ENCODE measurements at regions not wholly inside any gene's neighbourhood (a gene's known extent, or its start where the extent isn't known, plus 50 kb on each side); places are given as distances from the start of the nearest gene placed in this dataset.

DNA sequence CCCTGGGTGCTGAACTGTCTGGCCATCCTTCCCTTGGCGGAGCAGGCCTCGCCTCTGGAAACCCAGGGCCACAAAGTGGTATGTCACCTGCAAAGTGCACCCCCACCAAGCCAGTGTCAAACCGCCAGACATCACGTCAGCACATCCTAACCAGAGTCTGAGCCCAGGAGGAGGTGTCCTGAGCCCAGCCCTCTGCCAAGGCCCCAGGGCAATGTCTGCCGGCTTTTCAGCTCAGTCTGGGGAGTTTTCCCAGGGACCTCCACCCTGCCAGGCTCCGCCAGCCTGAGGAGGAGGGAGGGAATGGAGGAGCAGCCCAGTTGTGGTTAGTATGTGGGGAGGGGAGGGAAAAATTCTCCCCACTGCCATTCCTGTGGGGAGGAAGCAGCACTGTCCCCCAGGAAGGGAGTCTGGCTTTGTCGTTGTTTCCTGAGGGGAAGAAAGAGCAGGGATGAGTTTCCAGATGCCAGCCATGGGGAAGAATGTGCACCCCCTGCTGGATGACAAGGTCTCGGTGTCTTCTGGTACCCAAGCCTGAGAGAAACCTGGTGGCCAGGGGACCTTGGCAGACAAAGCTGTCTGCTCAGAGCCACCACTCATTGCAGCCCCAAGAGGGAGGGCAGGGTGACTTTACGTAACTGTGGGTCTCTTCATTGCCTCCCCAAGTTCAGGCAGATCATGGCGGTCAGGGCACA is 81.4 kb upstream of the CD82 start:
- WGBS (ENCODE audit: insufficient coverage): 74% methylated on average over 8 of the region's 10 CpGs
- Histone ChIP-seq H3K27ac (ENCODE audit: low read length) (no peak overlapping the region), H3K9me3 (replicated peaks; ENCODE audit: control insufficient read depth, low read depth, low read length) (peaks cover 3% of the 10 kb centered on the region), H3K36me3 (ENCODE audit: control insufficient read depth, insufficient read depth, low read length) (no peaks in the 10 kb centered on the region), H3K4me1 (ENCODE audit: control insufficient read depth, insufficient read depth, low read length) (peaks cover 6% of the 10 kb centered on the region), H3K27me3 (ENCODE audit: control insufficient read depth, insufficient read depth, low read length) (no peaks in the 10 kb centered on the region), H3K4me3 (ENCODE audit: low read length) (no peak overlapping the region)
- DNase-seq: no peak

DNA sequence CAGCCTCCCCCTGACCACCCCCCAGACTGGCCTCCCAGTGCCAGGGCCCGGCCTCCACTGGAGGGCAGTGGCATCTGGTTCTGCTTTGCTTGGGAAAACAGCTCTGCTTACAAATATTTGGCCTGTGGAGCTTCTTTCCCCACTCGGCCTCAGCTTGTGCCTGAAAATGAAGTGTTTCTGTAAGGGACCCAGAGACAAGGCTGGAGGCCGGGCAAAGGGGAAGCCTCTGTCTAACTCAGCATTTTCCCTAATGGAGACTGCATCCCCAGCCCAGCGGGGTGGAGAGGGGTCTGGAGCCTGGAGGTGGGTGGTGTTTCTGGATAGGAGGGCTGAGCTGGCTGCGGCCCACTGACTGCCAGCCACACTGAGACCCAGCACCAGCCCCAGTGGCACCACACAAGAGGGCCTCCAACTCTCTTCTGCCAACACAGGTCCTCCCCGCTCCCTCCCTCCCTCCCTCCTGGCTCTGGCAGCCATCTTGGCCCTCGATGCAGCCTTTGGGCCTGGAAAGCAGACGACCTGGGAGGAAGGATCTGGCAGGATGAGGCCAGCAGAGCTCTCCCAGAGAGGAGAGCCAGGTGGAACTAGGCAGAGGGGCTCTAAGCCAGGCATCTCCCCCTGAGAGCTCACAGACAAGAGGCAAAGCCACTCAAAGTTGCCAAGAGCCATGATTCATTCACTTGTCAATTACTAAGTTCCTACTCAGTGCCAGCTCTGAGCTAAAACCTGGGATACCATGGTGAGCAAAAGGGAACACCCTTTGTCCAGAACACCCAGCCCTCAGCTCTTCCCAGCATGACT is 77.1 kb upstream of the CD82 start:
- Histone ChIP-seq H3K27ac (ENCODE audit: low read length) (peak overlapping the region; percentile 40), H3K9me3 (replicated peaks; ENCODE audit: control insufficient read depth, low read depth, low read length) (peaks cover 3% of the 10 kb centered on the region), H3K4me3 (ENCODE audit: low read length) (no peak overlapping the region), H3K36me3 (ENCODE audit: control insufficient read depth, insufficient read depth, low read length) (no peaks in the 10 kb centered on the region), H3K27me3 (ENCODE audit: control insufficient read depth, insufficient read depth, low read length) (no peaks in the 10 kb centered on the region), H3K4me1 (ENCODE audit: control insufficient read depth, insufficient read depth, low read length) (peaks cover 6% of the 10 kb centered on the region)
- DNase-seq: peak; percentile 80
- WGBS (ENCODE audit: insufficient coverage): 42% methylated on average over 2 of the region's 8 CpGs

- Histone ChIP-seq H3K9me3 (replicated peaks; ENCODE audit: control insufficient read depth, low read depth, low read length) (no peaks in the 10 kb centered on the region), H3K36me3 (ENCODE audit: control insufficient read depth, insufficient read depth, low read length) (no peaks in the 10 kb centered on the region), H3K27ac (ENCODE audit: low read length) (no peak overlapping the region), H3K4me3 (ENCODE audit: low read length) (no peak overlapping the region), H3K27me3 (ENCODE audit: control insufficient read depth, insufficient read depth, low read length) (peaks cover 4% of the 10 kb centered on the region), H3K4me1 (ENCODE audit: control insufficient read depth, insufficient read depth, low read length) (peaks cover 7% of the 10 kb centered on the region)
- DNase-seq: no peak
Measured at GRCh38 chr11:44493383-44493782, 72.1 kb upstream of the CD82 start.

GRCh38 chr11:44493930-44494329 is 71.5 kb upstream of the CD82 start:
- Histone ChIP-seq H3K36me3 (ENCODE audit: control insufficient read depth, insufficient read depth, low read length) (no peaks in the 10 kb centered on the region), H3K27ac (ENCODE audit: low read length) (no peak overlapping the region), H3K4me1 (ENCODE audit: control insufficient read depth, insufficient read depth, low read length) (peaks cover 7% of the 10 kb centered on the region), H3K27me3 (ENCODE audit: control insufficient read depth, insufficient read depth, low read length) (peaks cover 4% of the 10 kb centered on the region), H3K9me3 (replicated peaks; ENCODE audit: control insufficient read depth, low read depth, low read length) (no peaks in the 10 kb centered on the region), H3K4me3 (ENCODE audit: low read length) (no peak overlapping the region)
- no CpG with 5 or more reads among the region's 1 CpG for WGBS (ENCODE audit: insufficient coverage)
- no peak for DNase-seq

DNA sequence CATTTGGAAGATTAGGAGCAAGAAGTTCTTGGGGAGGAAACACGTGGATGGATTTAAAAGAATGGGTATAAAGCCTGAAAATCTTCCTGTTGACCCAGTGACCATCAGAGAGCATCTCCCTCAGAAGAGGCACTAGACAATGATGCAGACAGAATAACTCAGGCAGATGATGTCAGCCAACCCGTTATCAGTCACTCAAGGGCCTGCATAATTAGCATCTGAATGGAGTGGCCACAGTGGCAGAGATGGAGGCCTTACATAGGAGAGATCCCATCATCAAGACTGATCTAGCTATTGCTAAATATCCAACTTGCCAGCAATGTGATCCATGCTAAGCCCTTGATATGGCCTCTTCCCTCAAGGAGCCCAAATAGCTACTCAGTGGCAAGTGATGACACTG is 70.7 kb upstream of the CD82 start:
- Histone ChIP-seq H3K36me3 (ENCODE audit: control insufficient read depth, insufficient read depth, low read length) (no peaks in the 10 kb centered on the region), H3K9me3 (replicated peaks; ENCODE audit: control insufficient read depth, low read depth, low read length) (no peaks in the 10 kb centered on the region), H3K27me3 (ENCODE audit: control insufficient read depth, insufficient read depth, low read length) (peaks cover 4% of the 10 kb centered on the region), H3K27ac (ENCODE audit: low read length) (no peak overlapping the region), H3K4me3 (ENCODE audit: low read length) (no peak overlapping the region), H3K4me1 (ENCODE audit: control insufficient read depth, insufficient read depth, low read length) (peaks cover 7% of the 10 kb centered on the region)
- no peak for DNase-seq
- WGBS (ENCODE audit: insufficient coverage): 82% methylated on average over 2 of the region's 2 CpGs

DNA sequence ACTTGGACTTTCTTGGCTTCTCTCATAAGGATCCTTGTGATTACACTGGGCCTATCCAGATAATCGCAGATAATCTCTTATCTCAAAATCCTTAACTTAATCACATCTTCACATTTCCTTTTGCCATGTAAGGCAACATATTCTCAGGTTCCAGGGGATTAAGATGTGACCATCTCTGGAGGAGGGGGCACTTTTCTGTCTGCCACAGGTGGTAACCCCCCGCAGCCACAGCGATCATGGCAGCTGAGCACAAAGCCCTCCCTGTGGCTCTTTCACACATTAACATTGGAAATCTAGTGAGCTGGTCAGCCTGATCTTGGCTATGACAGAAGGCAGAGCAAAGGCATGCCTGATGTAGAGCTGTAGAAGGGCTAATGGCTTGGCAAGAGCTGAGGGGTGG is 69.1 kb upstream of the CD82 start:
- no CpG with 5 or more reads among the region's 3 CpGs for WGBS (ENCODE audit: insufficient coverage)
- Histone ChIP-seq H3K36me3 (ENCODE audit: control insufficient read depth, insufficient read depth, low read length) (no peaks in the 10 kb centered on the region), H3K4me3 (ENCODE audit: low read length) (no peak overlapping the region), H3K27ac (ENCODE audit: low read length) (no peak overlapping the region), H3K9me3 (replicated peaks; ENCODE audit: control insufficient read depth, low read depth, low read length) (no peaks in the 10 kb centered on the region), H3K27me3 (ENCODE audit: control insufficient read depth, insufficient read depth, low read length) (peaks cover 6% of the 10 kb centered on the region), H3K4me1 (ENCODE audit: control insufficient read depth, insufficient read depth, low read length) (peaks cover 7% of the 10 kb centered on the region)
- DNase-seq: no peak

DNA sequence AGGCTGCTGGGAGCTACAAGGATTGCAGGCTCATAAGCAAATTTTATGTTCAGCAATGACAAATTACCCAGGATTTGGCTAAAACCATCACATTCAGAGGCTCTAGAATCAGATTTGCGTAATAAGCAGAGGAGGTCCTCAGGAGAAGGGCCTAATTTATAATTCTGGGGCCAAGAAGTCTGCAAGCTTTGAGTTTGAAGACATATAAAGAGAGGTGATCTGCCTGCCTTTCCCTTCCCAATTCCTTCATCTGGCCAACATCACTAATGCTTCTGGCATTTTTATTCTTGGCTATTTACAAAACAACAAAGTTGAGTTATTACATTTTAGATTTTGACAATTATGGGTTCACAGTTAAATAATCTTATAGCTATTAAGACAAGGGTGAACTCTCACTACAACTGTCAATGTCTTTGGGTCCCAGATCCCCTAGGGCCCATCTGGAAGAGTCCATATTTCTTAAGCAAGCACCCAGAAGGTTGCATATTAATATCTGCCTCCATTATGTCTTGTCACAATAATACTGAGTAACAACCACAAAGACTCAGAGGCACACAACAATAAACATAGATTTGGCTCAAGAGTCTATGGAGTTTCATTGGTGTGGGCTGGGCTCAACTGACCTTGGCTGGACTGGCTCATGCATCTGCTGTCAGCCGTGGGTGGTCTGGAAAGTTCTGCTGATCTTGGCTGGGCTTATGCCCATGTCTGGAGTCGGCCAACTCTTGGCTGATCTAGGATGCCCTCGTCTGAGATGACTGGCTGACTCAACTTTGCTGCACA is 67.2 kb upstream of the CD82 start:
- no peak overlapping the region for H3K4me3 ChIP-seq (ENCODE audit: low read length)
- H3K36me3 ChIP-seq (ENCODE audit: control insufficient read depth, insufficient read depth, low read length): no peaks in the 10 kb centered on the region
- no peak overlapping the region for H3K27ac ChIP-seq (ENCODE audit: low read length)
- peaks cover 7% of the 10 kb centered on the region for H3K27me3 ChIP-seq (ENCODE audit: control insufficient read depth, insufficient read depth, low read length)
- 37% methylated on average over 2 of the region's 4 CpGs for WGBS (ENCODE audit: insufficient coverage)
- no peaks in the 10 kb centered on the region for H3K9me3 ChIP-seq (replicated peaks; ENCODE audit: control insufficient read depth, low read depth, low read length)
- H3K4me1 ChIP-seq (ENCODE audit: control insufficient read depth, insufficient read depth, low read length): peaks cover 7% of the 10 kb centered on the region
- peak; percentile 96 for DNase-seq

DNA sequence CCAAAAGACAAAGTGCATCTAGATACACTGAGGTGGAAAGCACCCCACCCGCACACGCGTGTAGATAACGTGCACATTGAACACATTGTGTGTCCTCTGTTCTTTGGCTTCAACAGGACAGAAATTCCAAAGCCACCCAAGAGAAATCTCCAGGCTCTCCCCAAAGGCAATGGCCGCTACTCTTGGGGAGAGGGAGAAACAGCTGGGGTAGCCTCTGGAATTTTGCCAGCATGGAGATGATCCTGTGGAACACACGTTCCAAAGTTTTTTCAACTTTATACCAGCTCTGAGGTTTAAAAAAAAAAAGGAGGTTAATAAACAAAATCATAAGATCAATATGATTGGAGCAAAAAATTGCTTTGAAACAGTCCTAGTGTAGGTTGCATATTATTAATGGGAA is 63.0 kb upstream of the CD82 start:
- Histone ChIP-seq H3K27me3 (ENCODE audit: control insufficient read depth, insufficient read depth, low read length) (peaks cover 11% of the 10 kb centered on the region), H3K36me3 (ENCODE audit: control insufficient read depth, insufficient read depth, low read length) (no peaks in the 10 kb centered on the region), H3K4me3 (ENCODE audit: low read length) (no peak overlapping the region), H3K27ac (ENCODE audit: low read length) (no peak overlapping the region), H3K4me1 (ENCODE audit: control insufficient read depth, insufficient read depth, low read length) (peaks cover 4% of the 10 kb centered on the region), H3K9me3 (replicated peaks; ENCODE audit: control insufficient read depth, low read depth, low read length) (peaks cover 4% of the 10 kb centered on the region)
- 87% methylated on average over 3 of the region's 6 CpGs for WGBS (ENCODE audit: insufficient coverage)
- no peak for DNase-seq

GRCh38 chr11:44505581-44506054 is 59.8 kb upstream of the CD82 start:
- Histone ChIP-seq H3K27ac (ENCODE audit: low read length) (no peak overlapping the region), H3K4me1 (ENCODE audit: control insufficient read depth, insufficient read depth, low read length) (peaks cover 3% of the 10 kb centered on the region), H3K36me3 (ENCODE audit: control insufficient read depth, insufficient read depth, low read length) (no peaks in the 10 kb centered on the region), H3K9me3 (replicated peaks; ENCODE audit: control insufficient read depth, low read depth, low read length) (peaks cover 4% of the 10 kb centered on the region), H3K27me3 (ENCODE audit: control insufficient read depth, insufficient read depth, low read length) (peaks cover 11% of the 10 kb centered on the region), H3K4me3 (ENCODE audit: low read length) (no peak overlapping the region)
- DNase-seq: no peak
- WGBS (ENCODE audit: insufficient coverage): 100% methylated on average over 1 of the region's 5 CpGs

- Histone ChIP-seq H3K9me3 (replicated peaks; ENCODE audit: control insufficient read depth, low read depth, low read length) (peaks cover 4% of the 10 kb centered on the region), H3K27me3 (ENCODE audit: control insufficient read depth, insufficient read depth, low read length) (peaks cover 8% of the 10 kb centered on the region), H3K4me3 (ENCODE audit: low read length) (no peak overlapping the region), H3K36me3 (ENCODE audit: control insufficient read depth, insufficient read depth, low read length) (no peaks in the 10 kb centered on the region), H3K27ac (ENCODE audit: low read length) (no peak overlapping the region), H3K4me1 (ENCODE audit: control insufficient read depth, insufficient read depth, low read length) (peaks cover 3% of the 10 kb centered on the region)
- DNase-seq: no peak
- WGBS (ENCODE audit: insufficient coverage): 38% methylated on average over 2 of the region's 7 CpGs
Measured at GRCh38 chr11:44506375-44507016, 59.0 kb upstream of the CD82 start.

Measured in muscle of leg (tissue), 3 donors.